GM12892 (cell line): ENCODE measurements at regions not wholly inside any gene's neighbourhood (a gene's known extent, or its start where the extent isn't known, plus 50 kb on each side); places are given as distances from the start of the nearest gene placed in this dataset.

ENCODE experiments used
- DNase-seq: peaks from one replicate; pipeline ENCODE4 v3.0.0; 2011; ENCODE audit not compliant: insufficient read length
- FAIRE-seq: peaks from 2 replicates; lab custom pipeline; 2011; peaks lifted over from hg19 to GRCh38; lab: Jason Lieb, UNC
- POLR2A ChIP-seq: IDR thresholded peaks from 2 replicates; pipeline ENCODE4 v1.6.1; 2011; ENCODE audit warnings: low read depth, low read length, control low read depth
- POLR2AphosphoS5 ChIP-seq: IDR thresholded peaks from 2 replicates; pipeline ENCODE4 v1.6.1; 2011; ENCODE audit warnings: low read depth, low read length, control low read depth
- TAF1 ChIP-seq: IDR thresholded peaks from 2 replicates; pipeline ENCODE4 v1.6.1; 2011; ENCODE audit warnings: low read depth, mild to moderate bottlenecking, control low read depth, low read length, borderline replicate concordance

- TF ChIP-seq POLR2AphosphoS5, result no peak
- TF ChIP-seq POLR2A, result no peak
- TF ChIP-seq TAF1, result no peak
- FAIRE-seq (no peak), DNase-seq (no peak)
These were observed 431.3 kb upstream of the SPRED2 start for GRCh38 chr2:65863713-65864112.

GRCh38 chr2:65856928-65857327, 424.5 kb upstream of the SPRED2 start:
- TF ChIP-seq TAF1 (no peak), POLR2A (no peak), POLR2AphosphoS5 (no peak)
- no peak for DNase-seq
- no peak for FAIRE-seq

GRCh38 chr2:65856423-65856822, 424.0 kb upstream of the SPRED2 start:
- no peak for TF ChIP-seq TAF1
- no peak for TF ChIP-seq POLR2AphosphoS5
- no peak for TF ChIP-seq POLR2A
- FAIRE-seq (no peak), DNase-seq (no peak)

GRCh38 chr2:65850695-65851094, 418.3 kb upstream of the SPRED2 start:
- DNase-seq (no peak), FAIRE-seq (no peak)
- no peak for TF ChIP-seq POLR2A
- no peak for TF ChIP-seq TAF1
- TF ChIP-seq POLR2AphosphoS5, result no peak

- TF ChIP-seq TAF1, result no peak
- no peak for TF ChIP-seq POLR2AphosphoS5
- TF ChIP-seq POLR2A, result no peak
These were observed 414.7 kb upstream of the SPRED2 start for GRCh38 chr2:65846989-65847678.

GRCh38 chr2:65845442-65846182, 413.2 kb upstream of the SPRED2 start:
- no peak for DNase-seq
- no peak for FAIRE-seq
- no peak for TF ChIP-seq POLR2AphosphoS5
- TF ChIP-seq TAF1, result no peak
- TF ChIP-seq POLR2A, result no peak

More at GRCh38 chr2:65846989-65847678, 414.7 kb upstream of the SPRED2 start:
- no peak for FAIRE-seq
- no peak for DNase-seq

GRCh38 chr2:65842104-65842503, 409.7 kb upstream of the SPRED2 start:
- TF ChIP-seq POLR2A, result no peak
- TF ChIP-seq TAF1, result no peak
- TF ChIP-seq POLR2AphosphoS5, result no peak
- no peak for FAIRE-seq
- DNase-seq, result no peak

GRCh38 chr2:65835975-65836549, 403.7 kb upstream of the SPRED2 start:
- no peak for TF ChIP-seq TAF1
- no peak for TF ChIP-seq POLR2AphosphoS5
- TF ChIP-seq POLR2A, result no peak
- DNase-seq (no peak), FAIRE-seq (no peak)

GRCh38 chr2:65834771-65835475, 402.5 kb upstream of the SPRED2 start:
- FAIRE-seq, result no peak
- no peak for TF ChIP-seq POLR2A
- no peak for TF ChIP-seq POLR2AphosphoS5
- no peak for TF ChIP-seq TAF1
- no peak for DNase-seq

- no peak for TF ChIP-seq POLR2A
- TF ChIP-seq POLR2AphosphoS5, result no peak
- no peak for TF ChIP-seq TAF1
- no peak for FAIRE-seq
These were observed 401.7 kb upstream of the SPRED2 start for GRCh38 chr2:65834062-65834461.

GRCh38 chr2:65831509-65831908, 399.1 kb upstream of the SPRED2 start:
- DNase-seq (no peak), FAIRE-seq (no peak)
- TF ChIP-seq TAF1 (no peak), POLR2AphosphoS5 (no peak), POLR2A (no peak)

More at GRCh38 chr2:65834062-65834461, 401.7 kb upstream of the SPRED2 start:
- no peak for DNase-seq
